ENCODE measurements at regions not wholly inside any gene's neighbourhood (a gene's known extent, or its start where the extent isn't known, plus 50 kb on each side); places are given as distances from the start of the nearest gene placed in this dataset.

DNA sequence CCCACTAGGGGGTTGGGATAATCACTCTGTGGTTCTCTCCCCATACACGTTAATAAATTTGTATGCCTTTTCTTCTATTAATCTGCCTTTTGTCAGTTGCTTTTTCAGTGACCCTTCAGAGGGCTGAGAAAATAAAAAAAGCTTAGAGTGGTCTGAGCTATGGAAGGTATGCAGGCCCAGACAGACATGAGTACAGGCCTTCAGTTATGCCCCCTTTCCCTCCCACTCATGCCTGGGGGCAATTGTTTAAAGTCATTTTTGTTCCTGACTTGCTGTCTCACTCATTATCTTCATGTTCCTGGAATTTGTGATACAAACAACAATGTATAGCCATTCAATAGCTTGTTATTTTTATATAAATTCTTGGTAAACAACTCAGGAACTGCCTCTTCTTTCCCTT lies 170.8 kb downstream of the AKR1D1 start:
- TF ChIP-seq, protein P1, sequence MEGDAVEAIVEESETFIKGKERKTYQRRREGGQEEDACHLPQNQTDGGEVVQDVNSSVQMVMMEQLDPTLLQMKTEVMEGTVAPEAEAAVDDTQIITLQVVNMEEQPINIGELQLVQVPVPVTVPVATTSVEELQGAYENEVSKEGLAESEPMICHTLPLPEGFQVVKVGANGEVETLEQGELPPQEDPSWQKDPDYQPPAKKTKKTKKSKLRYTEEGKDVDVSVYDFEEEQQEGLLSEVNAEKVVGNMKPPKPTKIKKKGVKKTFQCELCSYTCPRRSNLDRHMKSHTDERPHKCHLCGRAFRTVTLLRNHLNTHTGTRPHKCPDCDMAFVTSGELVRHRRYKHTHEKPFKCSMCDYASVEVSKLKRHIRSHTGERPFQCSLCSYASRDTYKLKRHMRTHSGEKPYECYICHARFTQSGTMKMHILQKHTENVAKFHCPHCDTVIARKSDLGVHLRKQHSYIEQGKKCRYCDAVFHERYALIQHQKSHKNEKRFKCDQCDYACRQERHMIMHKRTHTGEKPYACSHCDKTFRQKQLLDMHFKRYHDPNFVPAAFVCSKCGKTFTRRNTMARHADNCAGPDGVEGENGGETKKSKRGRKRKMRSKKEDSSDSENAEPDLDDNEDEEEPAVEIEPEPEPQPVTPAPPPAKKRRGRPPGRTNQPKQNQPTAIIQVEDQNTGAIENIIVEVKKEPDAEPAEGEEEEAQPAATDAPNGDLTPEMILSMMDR (IDR thresholded peaks at IDR 0.05) = no peak
- TF ChIP-seq MAX (IDR thresholded peaks at IDR 0.05; ENCODE audit: low read depth) (no peak), EZH2phosphoT487 (IDR thresholded peaks at IDR 0.05; ENCODE audit: borderline replicate concordance, low read depth) (no peak), USF1 (IDR thresholded peaks at IDR 0.05; ENCODE audit: borderline replicate concordance, low read depth) (no peak), EP300 (IDR thresholded peaks at IDR 0.05; ENCODE audit: borderline replicate concordance in 1 of 2, low read depth in 1 of 2, low read length in 1 of 2) (no peak)
- TF ChIP-seq, protein P2, sequence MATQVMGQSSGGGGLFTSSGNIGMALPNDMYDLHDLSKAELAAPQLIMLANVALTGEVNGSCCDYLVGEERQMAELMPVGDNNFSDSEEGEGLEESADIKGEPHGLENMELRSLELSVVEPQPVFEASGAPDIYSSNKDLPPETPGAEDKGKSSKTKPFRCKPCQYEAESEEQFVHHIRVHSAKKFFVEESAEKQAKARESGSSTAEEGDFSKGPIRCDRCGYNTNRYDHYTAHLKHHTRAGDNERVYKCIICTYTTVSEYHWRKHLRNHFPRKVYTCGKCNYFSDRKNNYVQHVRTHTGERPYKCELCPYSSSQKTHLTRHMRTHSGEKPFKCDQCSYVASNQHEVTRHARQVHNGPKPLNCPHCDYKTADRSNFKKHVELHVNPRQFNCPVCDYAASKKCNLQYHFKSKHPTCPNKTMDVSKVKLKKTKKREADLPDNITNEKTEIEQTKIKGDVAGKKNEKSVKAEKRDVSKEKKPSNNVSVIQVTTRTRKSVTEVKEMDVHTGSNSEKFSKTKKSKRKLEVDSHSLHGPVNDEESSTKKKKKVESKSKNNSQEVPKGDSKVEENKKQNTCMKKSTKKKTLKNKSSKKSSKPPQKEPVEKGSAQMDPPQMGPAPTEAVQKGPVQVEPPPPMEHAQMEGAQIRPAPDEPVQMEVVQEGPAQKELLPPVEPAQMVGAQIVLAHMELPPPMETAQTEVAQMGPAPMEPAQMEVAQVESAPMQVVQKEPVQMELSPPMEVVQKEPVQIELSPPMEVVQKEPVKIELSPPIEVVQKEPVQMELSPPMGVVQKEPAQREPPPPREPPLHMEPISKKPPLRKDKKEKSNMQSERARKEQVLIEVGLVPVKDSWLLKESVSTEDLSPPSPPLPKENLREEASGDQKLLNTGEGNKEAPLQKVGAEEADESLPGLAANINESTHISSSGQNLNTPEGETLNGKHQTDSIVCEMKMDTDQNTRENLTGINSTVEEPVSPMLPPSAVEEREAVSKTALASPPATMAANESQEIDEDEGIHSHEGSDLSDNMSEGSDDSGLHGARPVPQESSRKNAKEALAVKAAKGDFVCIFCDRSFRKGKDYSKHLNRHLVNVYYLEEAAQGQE (IDR thresholded peaks at IDR 0.05; ENCODE audit: low read depth, low read length) = no peak

Measured in SK-N-SH (cell line).